ENCODE measurements at regions not wholly inside any gene's neighbourhood (a gene's known extent, or its start where the extent isn't known, plus 50 kb on each side); places are given as distances from the start of the nearest gene placed in this dataset.

DNA sequence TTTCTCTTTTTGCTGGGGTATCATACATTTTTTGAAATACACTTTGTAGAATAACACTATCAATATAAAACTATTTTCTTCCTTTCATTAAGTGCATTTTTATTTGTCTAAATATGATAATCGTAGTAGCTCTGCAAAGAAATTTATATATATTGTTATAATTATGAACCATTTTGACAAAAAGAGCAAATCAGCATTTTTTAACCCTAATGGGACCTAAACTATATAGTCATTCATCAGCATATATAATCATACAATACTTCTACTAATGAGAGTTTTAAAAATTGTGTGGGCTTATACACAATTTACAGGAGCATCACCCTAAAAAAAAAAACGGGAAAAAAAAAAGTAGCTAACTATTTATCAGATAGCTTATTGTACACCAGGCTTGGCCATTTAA is 329.7 kb upstream of the TYRP1 start:
- TF ChIP-seq EZH2 (IDR thresholded peaks at IDR 0.05; ENCODE audit: borderline replicate concordance, low read depth, low read length, severe bottlenecking) (no peak), CTCF (IDR thresholded peaks at IDR 0.05; ENCODE audit: borderline replicate concordance, extremely low read depth, low read length, poor library complexity, severe bottlenecking) (no peak)
